ENCODE measurements at regions not wholly inside any gene's neighbourhood (a gene's known extent, or its start where the extent isn't known, plus 50 kb on each side); places are given as distances from the start of the nearest gene placed in this dataset.

DNA sequence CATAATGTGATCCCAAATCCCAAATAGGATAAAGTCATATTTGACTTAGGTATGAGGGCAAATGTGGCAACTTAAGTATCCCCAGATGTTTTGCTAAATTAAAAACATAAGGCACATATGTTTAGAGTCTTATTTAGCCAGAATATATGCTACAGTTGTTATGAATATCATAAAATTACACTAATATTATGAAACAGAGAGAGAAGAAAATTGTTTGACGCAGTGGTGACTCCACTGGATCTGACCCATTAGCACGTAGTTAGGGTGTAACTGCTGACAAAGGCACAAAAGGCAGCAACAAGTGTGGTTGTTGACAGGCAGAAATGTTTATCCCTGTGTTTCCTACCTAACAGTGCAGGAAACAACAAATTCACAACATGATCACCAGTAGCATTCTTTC is 152.4 kb upstream of the THBS2 start:
- TF ChIP-seq TEAD4 (IDR thresholded peaks at IDR 0.05; ENCODE audit: borderline replicate concordance, insufficient read depth) = no peak
- TF ChIP-seq NRF1 (IDR thresholded peaks at IDR 0.05; ENCODE audit: low read depth, low read length) = no peak
- no peak for TF ChIP-seq NFIC (IDR thresholded peaks at IDR 0.05; ENCODE audit: borderline replicate concordance)
- TF ChIP-seq CHD2 (IDR thresholded peaks at IDR 0.05; ENCODE audit: low read length, partially characterized antibody) = no peak
